ENCODE measurements at regions not wholly inside any gene's neighbourhood (a gene's known extent, or its start where the extent isn't known, plus 50 kb on each side); places are given as distances from the start of the nearest gene placed in this dataset.

- no peaks in the 10 kb centered on the region for H3K27me3 ChIP-seq (ENCODE audit: insufficient read depth, low read length, poor library complexity, severe bottlenecking)
These were observed 54.9 kb upstream of the PDE10A start for GRCh38 chr6:165717732-165718465.

GRCh38 chr6:165716886-165717285, 53.8 kb upstream of the PDE10A start:
- no peaks in the 10 kb centered on the region for H3K27me3 ChIP-seq (ENCODE audit: insufficient read depth, low read length, poor library complexity, severe bottlenecking)
- no peak overlapping the region for H2AFZ ChIP-seq (ENCODE audit: low read length)
- H3K9ac ChIP-seq (ENCODE audit: low read depth, low read length, poor library complexity, severe bottlenecking), result no peak overlapping the region
- no peak for TF ChIP-seq EZH2phosphoT487 (IDR thresholded peaks at IDR 0.05; ENCODE audit: borderline replicate concordance)
- no peak for TF ChIP-seq CTCF (conservative IDR thresholded peaks at IDR 0.05; ENCODE audit: low read length)
- no peaks in the 10 kb centered on the region for H3F3A ChIP-seq (ENCODE audit: low read depth)
- no peaks in the 10 kb centered on the region for H3K4me1 ChIP-seq (ENCODE audit: insufficient read depth, low read length, poor library complexity, severe bottlenecking)
- H3K4me3 ChIP-seq (ENCODE audit: low read length, poor library complexity, severe bottlenecking), result no peak overlapping the region
- H3K9me3 ChIP-seq (ENCODE audit: insufficient read depth, low read depth, low read length), result no peaks in the 10 kb centered on the region; the same call in 1 of the 2 replicates
- no peaks in the 10 kb centered on the region for H3K79me2 ChIP-seq (ENCODE audit: insufficient read depth, low read length)
- no peak overlapping the region for H3K4me2 ChIP-seq (ENCODE audit: low read depth, low read length, poor library complexity, severe bottlenecking)
- H3K9me2 ChIP-seq (replicated peaks; ENCODE audit: low read depth, low read length), result no peaks in the 10 kb centered on the region
- no peaks in the 10 kb centered on the region for H3K36me3 ChIP-seq (ENCODE audit: insufficient read depth, low read length)
- no peaks in the 10 kb centered on the region for H4K20me1 ChIP-seq (ENCODE audit: insufficient read depth, low read length, poor library complexity, severe bottlenecking)

More at GRCh38 chr6:165717732-165718465, 54.9 kb upstream of the PDE10A start:
- no peak for TF ChIP-seq CTCF (conservative IDR thresholded peaks at IDR 0.05; ENCODE audit: low read length)
- no peak for TF ChIP-seq EZH2phosphoT487 (IDR thresholded peaks at IDR 0.05; ENCODE audit: borderline replicate concordance)
- Histone ChIP-seq H3K9ac (ENCODE audit: low read depth, low read length, poor library complexity, severe bottlenecking) (no peak overlapping the region), H3K4me1 (ENCODE audit: insufficient read depth, low read length, poor library complexity, severe bottlenecking) (no peaks in the 10 kb centered on the region), H4K20me1 (ENCODE audit: insufficient read depth, low read length, poor library complexity, severe bottlenecking) (no peaks in the 10 kb centered on the region), H3K79me2 (ENCODE audit: insufficient read depth, low read length) (no peaks in the 10 kb centered on the region), H3K9me3 (ENCODE audit: insufficient read depth, low read depth, low read length) (no peaks in the 10 kb centered on the region), H3F3A (ENCODE audit: low read depth) (no peaks in the 10 kb centered on the region), H2AFZ (ENCODE audit: low read length) (no peak overlapping the region), H3K4me2 (ENCODE audit: low read depth, low read length, poor library complexity, severe bottlenecking) (no peak overlapping the region), H3K36me3 (ENCODE audit: insufficient read depth, low read length) (no peaks in the 10 kb centered on the region), H3K4me3 (ENCODE audit: low read length, poor library complexity, severe bottlenecking) (no peak overlapping the region), H3K9me2 (replicated peaks; ENCODE audit: low read depth, low read length) (no peaks in the 10 kb centered on the region)

GRCh38 chr6:165715428-165715827, 52.4 kb upstream of the PDE10A start:
- no peak overlapping the region for H3K9ac ChIP-seq (ENCODE audit: low read depth, low read length, poor library complexity, severe bottlenecking)
- no peaks in the 10 kb centered on the region for H3K27me3 ChIP-seq (ENCODE audit: insufficient read depth, low read length, poor library complexity, severe bottlenecking)
- no peaks in the 10 kb centered on the region; the same call in 1 of the 2 replicates for H3K9me3 ChIP-seq (ENCODE audit: insufficient read depth, low read depth, low read length)
- no peaks in the 10 kb centered on the region for H3K79me2 ChIP-seq (ENCODE audit: insufficient read depth, low read length)
- no peaks in the 10 kb centered on the region for H3K36me3 ChIP-seq (ENCODE audit: insufficient read depth, low read length)
- no peak overlapping the region for H3K4me2 ChIP-seq (ENCODE audit: low read depth, low read length, poor library complexity, severe bottlenecking)
- no peak for TF ChIP-seq EZH2phosphoT487 (IDR thresholded peaks at IDR 0.05; ENCODE audit: borderline replicate concordance)
- no peak for TF ChIP-seq CTCF (conservative IDR thresholded peaks at IDR 0.05; ENCODE audit: low read length)
- no peaks in the 10 kb centered on the region for H3K9me2 ChIP-seq (replicated peaks; ENCODE audit: low read depth, low read length)
- H2AFZ ChIP-seq (ENCODE audit: low read length), result no peak overlapping the region
- H3K4me1 ChIP-seq (ENCODE audit: insufficient read depth, low read length, poor library complexity, severe bottlenecking), result no peaks in the 10 kb centered on the region
- no peak overlapping the region for H3K4me3 ChIP-seq (ENCODE audit: low read length, poor library complexity, severe bottlenecking)
- no peaks in the 10 kb centered on the region for H3F3A ChIP-seq (ENCODE audit: low read depth)
- no peaks in the 10 kb centered on the region for H4K20me1 ChIP-seq (ENCODE audit: insufficient read depth, low read length, poor library complexity, severe bottlenecking)
